Uterus (tissue), 3 donors: ENCODE measurements at regions not wholly inside any gene's neighbourhood (a gene's known extent, or its start where the extent isn't known, plus 50 kb on each side); places are given as distances from the start of the nearest gene placed in this dataset.

Source experiments
- DNase-seq, 2 donors: peaks; one replicate each; pipeline ENCODE4 v3.0.0-alpha.2; 2019 to 2020
- H3K27ac ChIP-seq, 2 donors: fragments of 200-600 bp; sonication (generic); 1 replicate in 1 of 2; 2 replicates in 1 of 2; pipeline ENCODE4 v1.5.1; 2016 to 2018
- H3K27me3 ChIP-seq, 2 donors: fragments of 200-600 bp; sonication (generic); one replicate each; pipeline ENCODE4 v1.5.1; 2018 to 2019; ENCODE audit warnings: control low read depth in 1 of 2
- H3K36me3 ChIP-seq, 2 donors: fragments of 200-600 bp; sonication (generic); one replicate each; pipeline ENCODE4 v1.5.1; 2019; ENCODE audit warnings: control low read depth in 1 of 2
- H3K4me1 ChIP-seq, 2 donors: fragments of 200-600 bp; sonication (generic); one replicate each; pipeline ENCODE4 v1.5.1; 2018 to 2019; ENCODE audit warnings: control low read depth in 1 of 2
- H3K4me3 ChIP-seq, 2 donors: fragments of 200-600 bp; sonication (generic); 1 replicate in 1 of 2; 2 replicates in 1 of 2; pipeline ENCODE4 v1.5.1; 2018 to 2019; ENCODE audit warnings: mild to moderate bottlenecking in 1 of 2
- H3K9me3 ChIP-seq, 2 donors: fragments of 200-600 bp; sonication (generic); one replicate each; pipeline ENCODE4 v1.5.1; 2019; ENCODE audit warnings: control low read depth in 1 of 2
- POLR2A ChIP-seq, 2 donors: fragments of 450-650 bp; IDR thresholded peaks; one replicate each; pipeline ENCODE4 v1.6.1; 2016; ENCODE audit warnings: antibody characterized with exemption in 2 of 2, mild to moderate bottlenecking in 1 of 2, moderate library complexity in 1 of 2
- intact Hi-C: fragments of 100-400 bp; cut with DNase I; formaldehyde crosslinking; loops from one replicate; pipeline ENCODE4 v1.15.1; 2023; ENCODE audit warnings: low total_unique reads
- TF ChIP-seq, protein P1 (sequence below), 4 experiments: fragments of 200-600 bp in 2 of 4; fragments of 450-650 bp in 2 of 4; sonication (generic) in 2 of 4; IDR thresholded peaks; one replicate each; pipeline ENCODE4 v1.5.1; 2016 to 2019; ENCODE audit warnings: antibody characterized with exemption in 4 of 4, mild to moderate bottlenecking in 2 of 4, moderate library complexity in 1 of 4
- donor health status: DM: yes; HTN: yes; CAD: no.

DNA sequence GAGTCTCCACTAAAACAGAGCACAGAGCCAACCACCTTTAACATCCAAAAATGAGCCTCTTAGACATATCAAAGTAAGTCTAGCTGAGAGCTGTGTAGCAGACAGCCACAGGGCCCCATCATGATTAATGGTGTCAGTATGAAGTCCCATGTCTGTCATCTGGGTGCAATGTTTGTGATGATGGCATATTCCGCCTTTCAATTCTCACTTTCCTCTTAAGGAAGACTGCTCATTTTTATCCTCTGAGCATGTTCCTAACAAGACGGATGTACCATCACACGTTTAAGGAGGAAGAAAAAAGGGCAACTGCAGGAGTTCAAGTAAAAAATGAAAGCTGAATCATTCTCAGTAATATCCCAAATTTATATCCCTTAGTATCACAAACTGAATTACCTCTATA is 85.8 kb upstream of the KCNMB2 start:
- H3K4me3 ChIP-seq = no peak overlapping the region
- no peak for TF ChIP-seq POLR2A (IDR thresholded peaks at IDR 0.05)
- TF ChIP-seq, protein P1, sequence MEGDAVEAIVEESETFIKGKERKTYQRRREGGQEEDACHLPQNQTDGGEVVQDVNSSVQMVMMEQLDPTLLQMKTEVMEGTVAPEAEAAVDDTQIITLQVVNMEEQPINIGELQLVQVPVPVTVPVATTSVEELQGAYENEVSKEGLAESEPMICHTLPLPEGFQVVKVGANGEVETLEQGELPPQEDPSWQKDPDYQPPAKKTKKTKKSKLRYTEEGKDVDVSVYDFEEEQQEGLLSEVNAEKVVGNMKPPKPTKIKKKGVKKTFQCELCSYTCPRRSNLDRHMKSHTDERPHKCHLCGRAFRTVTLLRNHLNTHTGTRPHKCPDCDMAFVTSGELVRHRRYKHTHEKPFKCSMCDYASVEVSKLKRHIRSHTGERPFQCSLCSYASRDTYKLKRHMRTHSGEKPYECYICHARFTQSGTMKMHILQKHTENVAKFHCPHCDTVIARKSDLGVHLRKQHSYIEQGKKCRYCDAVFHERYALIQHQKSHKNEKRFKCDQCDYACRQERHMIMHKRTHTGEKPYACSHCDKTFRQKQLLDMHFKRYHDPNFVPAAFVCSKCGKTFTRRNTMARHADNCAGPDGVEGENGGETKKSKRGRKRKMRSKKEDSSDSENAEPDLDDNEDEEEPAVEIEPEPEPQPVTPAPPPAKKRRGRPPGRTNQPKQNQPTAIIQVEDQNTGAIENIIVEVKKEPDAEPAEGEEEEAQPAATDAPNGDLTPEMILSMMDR (IDR thresholded peaks at IDR 0.05) = no peak
- H3K27ac ChIP-seq = no peak overlapping the region
- no peak for DNase-seq
- H3K36me3 ChIP-seq = no peaks in the 10 kb centered on the region
- no peaks in the 10 kb centered on the region for H3K9me3 ChIP-seq
- intact Hi-C loops = no loop called here
- no peaks in the 10 kb centered on the region for H3K27me3 ChIP-seq
- H3K4me1 ChIP-seq = no peaks in the 10 kb centered on the region

DNA sequence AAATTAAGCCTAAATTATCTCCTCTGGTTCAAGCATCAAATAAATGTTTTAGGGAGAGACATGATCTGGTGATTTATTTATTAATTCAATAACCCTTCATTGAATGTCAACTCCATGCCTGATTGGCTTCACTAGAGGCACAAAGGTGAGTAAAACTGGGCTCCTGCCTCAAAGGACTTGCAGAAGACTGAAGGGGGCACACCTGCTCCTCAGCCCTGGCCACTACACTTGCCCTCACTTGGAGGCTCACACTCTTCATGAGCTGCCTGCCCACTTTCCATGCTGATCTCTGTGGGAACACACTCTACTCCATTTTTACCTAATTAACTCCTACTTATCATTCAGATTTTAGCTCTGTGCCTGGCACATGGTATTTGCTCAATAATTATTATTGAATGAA is 84.4 kb upstream of the KCNMB2 start:
- no peaks in the 10 kb centered on the region for H3K36me3 ChIP-seq
- no peaks in the 10 kb centered on the region for H3K27me3 ChIP-seq
- intact Hi-C loops = no loop called here
- no peak overlapping the region for H3K27ac ChIP-seq
- H3K4me1 ChIP-seq = no peaks in the 10 kb centered on the region
- H3K4me3 ChIP-seq = no peak overlapping the region
- no peaks in the 10 kb centered on the region for H3K9me3 ChIP-seq
- no peak for DNase-seq
- no peak for TF ChIP-seq POLR2A (IDR thresholded peaks at IDR 0.05)
- TF ChIP-seq, protein P1 (IDR thresholded peaks at IDR 0.05) = no peak

DNA sequence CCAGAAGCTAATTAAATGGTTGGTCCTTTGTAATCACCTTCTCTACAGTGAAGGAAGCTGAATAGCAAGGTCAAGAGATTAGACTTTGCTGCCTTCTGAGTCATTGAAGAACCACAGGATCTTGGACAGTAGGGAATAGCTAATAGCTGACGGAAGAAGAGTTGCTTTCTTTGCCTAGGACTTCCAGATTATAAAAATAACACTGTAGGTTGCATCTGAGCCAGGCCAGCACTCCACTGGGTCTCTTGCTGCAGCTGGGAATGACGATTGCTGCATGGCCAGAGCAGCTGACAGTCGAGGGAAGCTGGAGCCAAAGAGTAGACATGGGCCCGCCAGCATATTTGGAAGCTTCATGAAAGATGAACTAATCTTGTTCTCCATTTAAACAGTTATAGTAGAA is 81.5 kb upstream of the KCNMB2 start:
- Histone ChIP-seq H3K36me3 (no peaks in the 10 kb centered on the region), H3K4me3 (no peak overlapping the region), H3K27me3 (no peaks in the 10 kb centered on the region), H3K27ac (no peak overlapping the region), H3K4me1 (no peaks in the 10 kb centered on the region), H3K9me3 (no peaks in the 10 kb centered on the region)
- DNase-seq = peak; percentile 41 to 67
- intact Hi-C loops = no loop called here
- no peak for TF ChIP-seq POLR2A (IDR thresholded peaks at IDR 0.05)
- TF ChIP-seq, protein P1 (IDR thresholded peaks at IDR 0.05) = no peak

DNA sequence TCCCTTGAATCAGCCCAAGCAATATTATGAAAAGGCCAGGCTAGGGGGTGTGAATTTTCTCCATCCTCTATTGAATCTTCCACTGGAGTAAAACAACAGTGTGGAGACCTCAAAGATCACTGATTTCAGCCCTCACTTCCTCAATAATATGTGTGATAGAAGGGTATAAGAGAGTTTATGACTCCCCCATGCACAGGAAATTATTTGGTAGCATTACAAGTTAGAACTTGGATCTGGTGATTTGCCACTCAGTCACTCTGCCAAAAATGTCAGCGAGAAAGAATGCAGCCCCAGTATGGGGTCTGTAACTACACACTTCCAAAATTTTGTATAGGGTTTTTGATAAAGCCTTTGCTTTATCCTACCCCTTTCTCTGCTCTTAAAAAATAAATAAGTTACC is 81.0 kb upstream of the KCNMB2 start:
- H3K27ac ChIP-seq = peak overlapping the region in 1 of 2 donors; percentile 2
- no peaks in the 10 kb centered on the region for H3K9me3 ChIP-seq
- H3K4me1 ChIP-seq = no peaks in the 10 kb centered on the region
- H3K4me3 ChIP-seq = no peak overlapping the region
- no peaks in the 10 kb centered on the region for H3K27me3 ChIP-seq
- no peaks in the 10 kb centered on the region for H3K36me3 ChIP-seq
- intact Hi-C loops = no loop called here
- no peak for DNase-seq
- TF ChIP-seq POLR2A (IDR thresholded peaks at IDR 0.05) = no peak
- TF ChIP-seq, protein P1 (IDR thresholded peaks at IDR 0.05) = no peak

DNA sequence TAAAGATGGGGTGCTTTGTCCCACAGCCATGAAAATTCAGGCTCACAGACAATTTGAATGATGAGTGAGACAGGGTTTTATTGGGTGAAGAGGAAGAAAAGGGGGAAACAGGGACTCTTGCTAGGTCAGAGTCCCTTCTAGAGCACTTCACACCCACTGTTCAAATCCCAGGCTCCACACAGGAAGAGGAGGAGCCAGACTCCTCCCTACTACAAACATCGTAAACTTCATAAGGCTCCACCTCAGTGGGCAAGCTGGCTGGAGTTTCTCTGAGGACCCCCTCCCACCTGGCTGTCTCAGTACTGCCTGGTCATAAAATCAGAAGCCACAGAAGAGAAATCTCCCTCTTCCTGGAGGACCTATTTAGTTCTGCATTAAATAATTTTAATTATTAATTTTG is 80.3 kb upstream of the KCNMB2 start:
- no peak for TF ChIP-seq POLR2A (IDR thresholded peaks at IDR 0.05)
- TF ChIP-seq, protein P1 (IDR thresholded peaks at IDR 0.05) = no peak
- Histone ChIP-seq H3K27me3 (no peaks in the 10 kb centered on the region), H3K4me1 (no peaks in the 10 kb centered on the region), H3K36me3 (no peaks in the 10 kb centered on the region), H3K27ac (no peak overlapping the region), H3K9me3 (no peaks in the 10 kb centered on the region), H3K4me3 (no peak overlapping the region)
- no peak for DNase-seq
- intact Hi-C loops = no loop called here
